ENCODE measurements at regions not wholly inside any gene's neighbourhood (a gene's known extent, or its start where the extent isn't known, plus 50 kb on each side); places are given as distances from the start of the nearest gene placed in this dataset.

DNA sequence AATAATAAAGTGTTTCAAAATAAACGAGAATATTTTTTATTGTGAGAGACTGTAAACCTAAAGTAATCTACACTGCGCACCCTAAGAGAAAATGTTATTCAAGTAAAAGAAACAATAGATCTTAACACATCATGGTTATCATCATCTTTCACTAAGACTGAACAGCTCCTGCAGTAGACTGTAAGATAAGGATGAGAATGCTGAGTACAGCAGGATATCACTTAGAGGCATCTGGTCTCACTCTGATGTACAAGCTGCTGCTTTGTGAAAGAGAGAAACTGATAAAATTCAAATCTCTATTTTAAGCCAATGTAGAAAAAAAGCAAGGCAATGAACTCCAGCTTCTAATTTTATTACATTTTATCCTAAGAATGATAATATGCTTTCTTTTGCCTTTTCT is 261.7 kb upstream of the HTR2A start:
- BruUV-seq (replicated peaks): no TSS peak
- POLR2A ChIA-PET (ENCODE audit: unreplicated experiment): no interaction called here
- intact Hi-C loops (cut with micrococcal nuclease; ENCODE audit: unreplicated experiment): no loop called here

GRCh38 chr13:47148543-47148942 is 251.7 kb upstream of the HTR2A start:
- Histone ChIP-seq H4K20me1 (ENCODE audit: insufficient read depth) (no peaks in the 10 kb centered on the region), H3K79me2 (ENCODE audit: low read depth) (no peaks in the 10 kb centered on the region), H2AFZ (no peak overlapping the region), H3K9me3 (ENCODE audit: insufficient read depth, low read depth) (no peaks in the 10 kb centered on the region), H3K27ac (no peak overlapping the region), H3K27me3 (ENCODE audit: insufficient read depth, low read depth) (no peaks in the 10 kb centered on the region), H3K4me3 (no peak overlapping the region), H3K4me1 (replicated peaks; ENCODE audit: insufficient read depth) (no peaks in the 10 kb centered on the region), H3F3A (ENCODE audit: insufficient read depth, low read depth) (no peaks in the 10 kb centered on the region), H3K4me2 (no peak overlapping the region), H3K36me3 (ENCODE audit: low read depth) (no peaks in the 10 kb centered on the region), H3K9me2 (ENCODE audit: insufficient read depth) (no peaks in the 10 kb centered on the region)
- intact Hi-C loops (cut with micrococcal nuclease; ENCODE audit: unreplicated experiment): no loop called here
- TF ChIP-seq, protein P1, sequence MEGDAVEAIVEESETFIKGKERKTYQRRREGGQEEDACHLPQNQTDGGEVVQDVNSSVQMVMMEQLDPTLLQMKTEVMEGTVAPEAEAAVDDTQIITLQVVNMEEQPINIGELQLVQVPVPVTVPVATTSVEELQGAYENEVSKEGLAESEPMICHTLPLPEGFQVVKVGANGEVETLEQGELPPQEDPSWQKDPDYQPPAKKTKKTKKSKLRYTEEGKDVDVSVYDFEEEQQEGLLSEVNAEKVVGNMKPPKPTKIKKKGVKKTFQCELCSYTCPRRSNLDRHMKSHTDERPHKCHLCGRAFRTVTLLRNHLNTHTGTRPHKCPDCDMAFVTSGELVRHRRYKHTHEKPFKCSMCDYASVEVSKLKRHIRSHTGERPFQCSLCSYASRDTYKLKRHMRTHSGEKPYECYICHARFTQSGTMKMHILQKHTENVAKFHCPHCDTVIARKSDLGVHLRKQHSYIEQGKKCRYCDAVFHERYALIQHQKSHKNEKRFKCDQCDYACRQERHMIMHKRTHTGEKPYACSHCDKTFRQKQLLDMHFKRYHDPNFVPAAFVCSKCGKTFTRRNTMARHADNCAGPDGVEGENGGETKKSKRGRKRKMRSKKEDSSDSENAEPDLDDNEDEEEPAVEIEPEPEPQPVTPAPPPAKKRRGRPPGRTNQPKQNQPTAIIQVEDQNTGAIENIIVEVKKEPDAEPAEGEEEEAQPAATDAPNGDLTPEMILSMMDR (conservative IDR thresholded peaks at IDR 0.05): no peak
- no peak for TF ChIP-seq EZH2 (IDR thresholded peaks at IDR 0.05; ENCODE audit: low read depth)
- CTCF ChIA-PET: no interaction called here
- POLR2A ChIA-PET (ENCODE audit: unreplicated experiment): no interaction called here
- DNase-seq: no peak
- BruUV-seq (replicated peaks): no TSS peak

More for the DNA sequence above, 261.7 kb upstream of the HTR2A start:
- Histone ChIP-seq H3K4me3 (no peak overlapping the region), H3K9me3 (ENCODE audit: insufficient read depth, low read depth) (no peaks in the 10 kb centered on the region), H3K9me2 (ENCODE audit: insufficient read depth) (no peaks in the 10 kb centered on the region), H4K20me1 (ENCODE audit: insufficient read depth) (no peaks in the 10 kb centered on the region), H2AFZ (no peak overlapping the region), H3K27ac (no peak overlapping the region), H3K27me3 (ENCODE audit: insufficient read depth, low read depth) (no peaks in the 10 kb centered on the region), H3F3A (ENCODE audit: insufficient read depth, low read depth) (no peaks in the 10 kb centered on the region), H3K4me1 (replicated peaks; ENCODE audit: insufficient read depth) (no peaks in the 10 kb centered on the region), H3K4me2 (no peak overlapping the region), H3K36me3 (ENCODE audit: low read depth) (no peaks in the 10 kb centered on the region), H3K79me2 (ENCODE audit: low read depth) (no peaks in the 10 kb centered on the region)
- DNase-seq: no peak
- CTCF ChIA-PET: no interaction called here
- TF ChIP-seq EZH2 (IDR thresholded peaks at IDR 0.05; ENCODE audit: low read depth): no peak
- TF ChIP-seq, protein P1 (conservative IDR thresholded peaks at IDR 0.05): no peak

- intact Hi-C loops (cut with micrococcal nuclease; ENCODE audit: unreplicated experiment): no loop called here
- Histone ChIP-seq H2AFZ (no peak overlapping the region), H3F3A (ENCODE audit: insufficient read depth, low read depth) (no peaks in the 10 kb centered on the region), H3K27ac (no peak overlapping the region), H3K27me3 (ENCODE audit: insufficient read depth, low read depth) (no peaks in the 10 kb centered on the region), H3K79me2 (ENCODE audit: low read depth) (no peaks in the 10 kb centered on the region), H3K4me1 (replicated peaks; ENCODE audit: insufficient read depth) (no peaks in the 10 kb centered on the region), H3K36me3 (ENCODE audit: low read depth) (no peaks in the 10 kb centered on the region), H4K20me1 (ENCODE audit: insufficient read depth) (no peaks in the 10 kb centered on the region), H3K4me2 (no peak overlapping the region), H3K9me2 (ENCODE audit: insufficient read depth) (no peaks in the 10 kb centered on the region), H3K9me3 (ENCODE audit: insufficient read depth, low read depth) (no peaks in the 10 kb centered on the region), H3K4me3 (no peak overlapping the region)
- ChIA-PET CTCF (no interaction called here), POLR2A (ENCODE audit: unreplicated experiment) (no interaction called here)
- no peak for DNase-seq
- no TSS peak for BruUV-seq (replicated peaks)
- no peak for TF ChIP-seq EZH2 (IDR thresholded peaks at IDR 0.05; ENCODE audit: low read depth)
- TF ChIP-seq, protein P1 (conservative IDR thresholded peaks at IDR 0.05): no peak
Measured at GRCh38 chr13:47147812-47148119, 250.9 kb upstream of the HTR2A start.

Measured in PC-9 (cell line).